T-helper 9 cell (primary cell): ENCODE measurements at regions not wholly inside any gene's neighbourhood (a gene's known extent, or its start where the extent isn't known, plus 50 kb on each side); places are given as distances from the start of the nearest gene placed in this dataset.

Experiments
- DNase-seq: peaks from one replicate; pipeline ENCODE4 v3.0.0-alpha.2; 2020

DNA sequence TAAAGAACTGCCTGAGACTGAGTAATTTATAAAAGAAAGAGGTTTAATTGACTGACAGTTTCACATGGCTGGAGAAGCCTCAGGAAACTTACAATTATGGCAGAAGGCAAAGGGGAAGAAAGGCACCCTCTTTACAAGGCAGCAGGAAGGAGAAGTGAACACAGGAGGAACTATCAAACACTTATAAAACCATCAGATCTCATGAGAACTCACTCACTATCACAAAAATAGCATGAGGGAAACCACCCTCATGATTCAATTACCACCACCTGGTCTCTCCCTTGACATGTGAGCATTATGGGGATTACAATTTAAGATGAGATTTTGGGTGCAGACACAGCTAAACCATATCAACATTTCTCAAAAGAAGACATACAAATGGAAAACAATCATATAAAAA, 266.3 kb downstream of the EPM2A start:
- no peak for DNase-seq

DNA sequence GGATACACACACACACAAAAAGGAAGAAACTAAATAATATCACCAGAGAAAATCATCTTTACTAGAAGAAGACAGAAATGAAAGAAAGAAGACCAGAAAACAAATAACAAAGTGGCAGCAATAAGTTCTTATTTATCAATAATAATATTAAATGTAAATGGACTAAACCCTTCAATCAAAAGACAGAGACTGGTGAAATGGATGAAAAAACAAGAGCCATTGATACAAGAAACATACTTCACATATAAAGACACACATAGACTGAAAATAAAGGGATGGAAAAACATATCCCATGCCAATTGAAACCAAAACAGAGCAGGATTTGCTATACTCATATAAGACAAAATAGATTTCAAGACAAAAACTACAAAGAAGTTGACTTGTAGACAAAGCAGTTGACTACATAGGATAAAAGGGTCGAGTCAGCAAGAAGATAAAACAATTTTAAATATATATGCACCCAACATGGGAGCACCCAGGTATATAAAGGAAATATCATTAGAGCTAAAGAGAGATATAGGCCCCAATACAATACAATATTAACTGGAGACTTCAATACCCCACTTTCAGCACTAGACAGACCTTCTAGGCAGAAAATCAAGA, 259.4 kb downstream of the EPM2A start:
- no peak for DNase-seq

DNA sequence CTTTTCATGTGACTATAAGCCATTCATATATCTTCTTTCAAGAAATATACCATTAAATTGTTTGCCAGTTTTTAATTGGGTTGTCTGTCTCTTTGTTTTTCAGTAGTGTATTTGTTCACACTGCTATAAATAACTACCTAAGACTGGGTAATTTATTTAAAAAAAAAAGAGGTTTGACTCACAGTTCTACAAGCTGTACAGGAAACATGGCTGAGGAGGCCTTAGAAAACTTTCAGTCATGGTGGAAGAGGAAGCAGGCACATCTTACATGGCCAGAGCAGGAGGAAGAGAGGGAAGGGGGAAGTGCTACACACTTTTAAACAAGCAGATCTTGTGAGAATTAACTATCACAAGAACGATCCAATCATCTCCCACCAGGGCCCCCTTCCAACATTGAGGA, 255.3 kb downstream of the EPM2A start:
- DNase-seq = no peak

DNA sequence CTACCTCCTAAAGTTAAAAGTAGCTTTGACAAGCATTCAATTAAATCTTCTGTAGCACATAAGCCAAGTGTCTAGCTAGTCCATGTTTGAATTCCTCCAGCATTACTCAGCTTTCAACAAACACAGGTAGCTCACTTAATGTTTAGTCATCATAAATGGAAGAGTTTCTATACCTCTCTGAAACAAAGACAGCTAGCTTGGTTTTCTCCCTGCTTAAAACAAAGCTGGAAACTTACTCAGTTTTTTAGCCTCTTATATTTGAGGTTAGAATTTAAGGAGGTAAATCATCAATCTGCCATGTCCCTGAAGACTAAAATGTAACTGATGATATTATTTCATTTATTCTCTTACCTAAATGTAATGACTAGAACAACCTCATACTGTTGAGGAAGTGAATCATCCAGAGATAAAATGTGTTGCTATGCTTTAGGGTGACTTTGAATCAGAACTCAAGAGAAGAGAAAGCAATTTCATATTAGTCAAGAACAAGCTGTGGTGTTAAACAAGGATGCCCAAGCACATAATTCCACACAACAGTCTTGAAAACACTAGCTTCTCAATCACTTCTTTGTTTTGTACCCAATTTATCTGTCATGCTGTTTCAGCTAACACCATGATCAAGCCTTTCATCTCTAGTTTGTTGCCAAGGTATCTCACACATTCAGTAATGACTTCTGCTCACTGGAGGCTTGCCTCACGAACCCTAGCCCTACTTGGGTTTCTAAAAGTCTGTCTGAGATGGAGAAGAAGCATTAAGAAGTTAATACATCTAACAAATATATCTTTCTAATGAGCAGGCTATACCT, 251.9 kb downstream of the EPM2A start:
- DNase-seq = no peak

GRCh38 chr6:145485288-145485687, 250.0 kb downstream of the EPM2A start:
- DNase-seq = no peak

- DNase-seq = no peak
Observed at GRCh38 chr6:145486306-145486705, 249.0 kb downstream of the EPM2A start.

GRCh38 chr6:145489583-145489982, 245.7 kb downstream of the EPM2A start:
- DNase-seq = no peak

DNA sequence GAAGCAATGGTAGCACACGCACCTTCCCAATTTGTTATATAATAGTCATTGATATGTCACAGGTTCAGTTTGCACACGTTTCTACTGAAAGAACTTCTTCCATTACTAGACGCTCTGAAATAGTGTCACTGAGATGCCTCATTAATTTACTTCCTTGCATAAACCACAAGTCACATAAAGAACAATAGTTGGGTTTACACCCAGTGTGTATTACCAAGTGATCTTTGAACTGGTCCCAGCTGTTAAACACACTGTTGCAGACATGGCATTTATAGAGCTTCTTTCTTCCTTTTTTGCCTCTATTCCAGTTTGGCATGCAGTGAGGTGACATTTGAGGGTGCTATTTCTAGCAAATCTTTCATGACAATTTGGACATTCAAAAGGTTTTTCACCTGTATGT, 245.3 kb downstream of the EPM2A start:
- DNase-seq = no peak

DNA sequence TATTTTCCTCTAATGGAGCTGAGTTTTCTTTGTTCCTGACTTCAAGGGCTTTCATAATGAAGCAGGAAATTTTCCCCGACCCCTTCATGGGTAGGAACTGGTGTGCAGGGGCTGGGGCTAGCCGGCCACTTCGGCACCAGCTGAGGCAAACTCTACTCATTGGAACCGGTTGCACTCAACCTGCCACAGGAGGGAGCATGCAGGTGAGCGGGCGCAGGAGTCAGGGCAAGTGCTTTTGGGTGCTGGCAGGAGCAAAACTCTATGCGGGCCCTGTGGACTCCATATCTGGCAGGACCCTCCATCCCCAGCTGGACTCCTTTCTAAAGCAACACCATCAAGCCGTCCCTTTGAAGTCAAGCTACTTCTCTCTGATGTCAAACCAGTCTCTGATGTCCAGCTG, 244.2 kb downstream of the EPM2A start:
- DNase-seq = no peak

GRCh38 chr6:145497006-145497405, 238.3 kb downstream of the EPM2A start:
- no peak for DNase-seq

- no peak for DNase-seq
Observed at GRCh38 chr6:145498425-145498824, 236.9 kb downstream of the EPM2A start.

DNA sequence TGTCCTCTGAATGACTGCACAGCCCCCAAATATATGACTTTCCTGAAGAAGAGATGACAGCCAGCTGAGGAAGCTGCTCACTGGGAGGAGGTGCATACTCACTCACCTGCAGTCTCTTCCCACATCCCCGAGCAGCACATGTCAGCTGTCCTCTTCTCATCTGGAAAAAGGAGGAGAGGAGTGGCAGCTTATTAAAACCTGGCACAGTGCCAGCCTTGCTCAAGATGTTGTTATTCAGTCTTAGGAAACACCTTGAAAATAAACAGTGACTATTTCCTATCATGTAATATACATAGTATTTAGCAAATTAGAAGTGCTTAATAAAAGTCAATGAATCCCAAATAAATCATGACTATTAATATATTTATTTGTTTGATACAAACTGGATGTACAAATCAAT, 232.9 kb downstream of the EPM2A start:
- DNase-seq = no peak

- DNase-seq = no peak
Observed at GRCh38 chr6:145506136-145506535, 229.2 kb downstream of the EPM2A start.

DNA sequence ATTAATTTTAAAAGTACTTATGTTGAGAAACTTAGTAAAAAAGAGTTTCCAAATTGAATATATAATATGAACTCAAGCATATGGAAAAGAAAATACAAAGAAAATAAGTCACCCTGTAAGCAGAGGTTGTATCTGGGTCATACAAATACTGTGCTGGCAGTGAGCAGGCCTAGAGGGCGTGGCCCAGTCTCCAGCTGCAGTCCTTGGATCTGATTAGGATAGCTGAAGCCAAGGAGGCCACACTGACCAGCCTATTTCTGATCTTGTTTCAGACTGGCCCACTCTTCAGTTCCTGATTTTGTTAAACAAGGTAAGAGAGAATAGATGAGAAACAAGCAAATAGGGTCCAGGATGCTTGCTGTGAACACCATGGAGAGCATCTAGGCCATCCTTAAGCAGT, 228.8 kb downstream of the EPM2A start:
- DNase-seq = no peak

DNA sequence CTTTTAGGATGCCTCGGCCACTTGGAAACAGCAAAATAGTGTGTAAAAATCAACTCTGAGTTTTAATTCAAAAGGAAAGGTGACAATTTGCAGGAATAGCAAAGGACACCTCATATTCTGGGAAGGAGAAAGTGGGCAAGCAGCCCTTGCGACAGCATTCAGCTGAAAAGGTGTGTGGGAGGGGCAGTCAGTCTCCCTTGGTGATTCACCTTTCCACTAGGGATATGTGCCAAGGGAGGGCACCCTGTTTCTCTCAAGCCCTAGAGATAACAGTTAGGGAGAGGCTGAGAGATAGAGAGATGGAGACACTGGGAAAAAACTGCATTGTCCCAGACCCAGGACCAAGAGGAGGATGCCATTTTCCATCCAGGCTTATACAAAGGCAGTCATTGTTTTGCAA, 228.1 kb downstream of the EPM2A start:
- no peak for DNase-seq

DNA sequence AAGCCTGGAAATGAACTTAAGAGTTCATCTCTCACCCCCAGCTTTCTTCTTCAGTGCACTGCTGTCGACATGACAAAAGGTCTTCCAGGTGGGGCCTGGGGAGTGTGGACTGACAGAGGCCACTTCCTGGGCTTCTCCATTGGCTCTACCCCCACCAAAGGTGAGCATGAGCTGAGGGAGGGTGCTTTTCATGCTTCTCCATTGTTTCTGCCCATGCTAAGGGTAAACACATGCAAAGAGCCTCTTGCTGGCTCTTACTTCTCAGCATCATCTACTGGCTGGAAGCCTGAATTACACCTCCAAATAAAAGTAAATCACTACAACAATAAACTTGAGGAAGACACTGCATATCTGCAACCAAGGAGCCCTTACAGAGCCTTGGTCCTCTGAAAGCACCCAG, 227.2 kb downstream of the EPM2A start:
- no peak for DNase-seq

- DNase-seq = no peak
Observed at GRCh38 chr6:145517492-145517891, 217.8 kb downstream of the EPM2A start.

DNA sequence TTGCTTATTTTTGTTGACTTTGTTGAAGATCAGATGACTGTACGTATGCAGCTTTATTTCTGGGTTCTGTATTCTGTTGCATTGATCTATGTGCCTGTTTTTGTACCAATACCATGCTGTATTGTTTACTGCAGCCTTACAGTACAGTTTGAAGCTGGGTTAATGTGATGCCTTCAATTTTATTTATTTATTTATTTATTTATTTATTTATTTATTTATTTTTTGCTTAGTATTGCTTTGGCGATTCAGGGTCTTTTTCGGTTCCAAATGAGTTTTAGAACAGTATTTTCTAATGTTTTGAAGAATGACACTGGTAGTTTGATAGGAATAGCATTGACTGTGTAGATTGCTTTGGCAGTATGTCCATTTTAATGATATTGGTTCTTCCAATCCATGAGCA, 210.3 kb downstream of the EPM2A start:
- no peak for DNase-seq

DNA sequence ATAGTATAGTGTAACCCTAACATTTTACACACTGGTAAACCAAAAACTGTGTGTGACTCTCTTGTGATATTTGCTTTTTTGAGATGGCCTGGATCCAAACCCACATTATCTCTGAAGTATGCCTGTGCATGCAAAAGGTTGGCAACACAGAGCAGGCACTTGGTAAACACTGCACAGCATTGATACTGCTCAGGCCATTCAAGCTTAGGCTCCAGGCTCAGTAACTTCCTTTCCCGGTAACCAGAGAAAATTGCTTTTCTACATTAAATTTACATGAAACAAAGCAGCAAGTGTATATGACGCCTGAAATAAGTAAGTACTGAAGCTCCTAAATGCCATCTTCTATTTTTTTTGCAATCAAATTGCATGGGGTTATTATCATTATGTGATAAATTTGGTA, 205.7 kb downstream of the EPM2A start:
- DNase-seq = no peak

DNA sequence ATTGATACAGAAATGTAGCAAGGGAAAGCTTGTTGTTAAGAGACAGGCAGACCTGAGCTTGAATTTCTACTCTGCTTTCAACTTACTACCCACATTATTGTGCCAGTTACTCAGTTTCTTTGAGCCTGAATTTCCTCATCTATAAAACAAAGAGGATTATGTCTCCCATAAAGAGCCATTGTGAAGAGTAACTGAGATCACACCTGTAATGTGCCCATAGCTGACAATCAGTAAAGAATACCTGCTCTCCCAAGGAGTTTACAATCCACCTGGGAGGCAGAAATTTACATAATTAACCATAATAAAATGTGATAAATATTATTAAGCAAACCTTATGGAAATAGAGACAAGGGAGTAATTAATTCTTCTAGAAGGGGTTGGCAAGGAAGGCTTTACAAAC, 204.9 kb downstream of the EPM2A start:
- DNase-seq = no peak

DNA sequence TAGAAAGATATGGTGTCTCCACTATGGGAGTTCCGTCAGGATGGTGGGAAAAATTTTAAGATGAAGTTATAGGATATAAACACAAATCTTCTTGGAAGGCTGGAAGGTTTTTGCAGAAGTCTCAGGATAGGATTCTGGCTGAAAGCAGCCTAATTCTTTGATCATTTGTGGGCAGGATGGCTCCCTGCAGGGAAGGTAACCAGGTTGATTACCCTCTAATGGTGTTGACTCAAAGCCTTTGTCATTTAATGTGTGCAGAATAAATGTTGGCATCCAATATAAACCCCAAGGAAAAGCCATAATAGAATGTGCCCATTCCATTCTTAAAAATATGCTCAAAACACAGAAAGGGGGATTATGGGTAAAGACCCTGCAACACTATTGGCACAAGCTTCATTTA, 204.3 kb downstream of the EPM2A start:
- no peak for DNase-seq

- no peak for DNase-seq
Observed at GRCh38 chr6:145531822-145532221, 203.5 kb downstream of the EPM2A start.

GRCh38 chr6:145532361-145532760, 203.0 kb downstream of the EPM2A start:
- no peak for DNase-seq

DNA sequence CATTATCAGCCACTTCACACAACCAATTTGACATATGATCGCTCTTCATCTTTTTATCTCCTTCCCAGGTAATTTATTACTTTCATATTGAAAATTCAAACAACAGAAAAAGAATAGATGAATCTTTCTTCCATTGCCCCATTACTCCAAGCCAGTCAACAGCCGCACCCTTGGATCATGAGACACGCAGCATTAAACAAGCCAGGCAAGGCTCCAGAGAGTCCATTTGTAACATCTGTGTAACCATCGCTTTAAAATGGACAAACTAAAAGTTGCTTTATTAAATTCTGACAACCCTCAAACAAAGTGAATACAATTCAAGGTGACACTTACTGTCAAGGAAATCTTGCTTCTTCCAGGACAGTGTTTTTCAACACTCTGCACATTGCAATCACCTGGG, 200.3 kb downstream of the EPM2A start:
- no peak for DNase-seq

- no peak for DNase-seq
Observed at GRCh38 chr6:145538989-145539388, 196.3 kb downstream of the EPM2A start.
